HL-60 (cell line): ENCODE measurements at regions not wholly inside any gene's neighbourhood (a gene's known extent, or its start where the extent isn't known, plus 50 kb on each side); places are given as distances from the start of the nearest gene placed in this dataset.

Experiments
- DNase-seq, 2 experiments: peaks; one replicate each; pipeline ENCODE4 v3.0.0-alpha.2; 2010 to 2020; ENCODE audit warnings: low read depth in 1 of 2, low spot score in 1 of 2
- H3K27ac ChIP-seq: fragments of 250-450 bp; sonication (Bioruptor Pico); replicated peaks from 2 replicates; pipeline ENCODE4 v1.5.1; 2020; ENCODE audit warnings: mild to moderate bottlenecking, moderate library complexity
- H3K27me3 ChIP-seq: fragments of 250-450 bp; sonication (Bioruptor Pico); 2 replicates; pipeline ENCODE4 v1.5.1; 2021; ENCODE audit warnings: mild to moderate bottlenecking, moderate library complexity; ENCODE audit not compliant: insufficient read depth, poor library complexity, severe bottlenecking
- H3K4me3 ChIP-seq: replicated peaks from 2 replicates; pipeline ENCODE4 v1.5.1; 2011; ENCODE audit warnings: mild to moderate bottlenecking, control low read depth, low read length; ENCODE audit not compliant: insufficient read depth
- CTCF ChIP-seq: IDR thresholded peaks from one replicate; pipeline ENCODE4 v1.5.1; 2011; ENCODE audit warnings: low read length, control low read depth, inconsistent platforms; ENCODE audit not compliant: insufficient read depth
- GABPA ChIP-seq: IDR thresholded peaks from 2 replicates; pipeline ENCODE4 v1.6.1; 2012; ENCODE audit warnings: low read depth
- POLR2AphosphoS5 ChIP-seq: IDR thresholded peaks from 2 replicates; pipeline ENCODE4 v1.6.1; 2012; ENCODE audit warnings: low read depth
- REST ChIP-seq: IDR thresholded peaks from 2 replicates; pipeline ENCODE4 v1.6.1; 2012; ENCODE audit warnings: low read depth; ENCODE audit not compliant: insufficient replicate concordance
- SPI1 ChIP-seq: IDR thresholded peaks from 2 replicates; pipeline ENCODE4 v1.6.1; 2012; ENCODE audit warnings: low read depth, mild to moderate bottlenecking, borderline replicate concordance

- no peaks in the 10 kb centered on the region for H3K27me3 ChIP-seq
- no peak overlapping the region for H3K4me3 ChIP-seq
- TF ChIP-seq POLR2AphosphoS5, result no peak
- TF ChIP-seq SPI1, result no peak
- no peak for TF ChIP-seq GABPA
- TF ChIP-seq REST, result no peak
- H3K27ac ChIP-seq, result no peak overlapping the region
- no peak for DNase-seq
Measured at GRCh38 chr2:193112986-193113385, 918.3 kb upstream of the TMEFF2 start.

GRCh38 chr2:193103064-193103463 is 908.3 kb upstream of the TMEFF2 start:
- TF ChIP-seq GABPA (no peak), REST (no peak), SPI1 (no peak), CTCF (no peak), POLR2AphosphoS5 (no peak)
- DNase-seq, result no peak
- H3K27ac ChIP-seq, result no peak overlapping the region
- H3K27me3 ChIP-seq, result no peaks in the 10 kb centered on the region
- no peak overlapping the region for H3K4me3 ChIP-seq

- H3K27ac ChIP-seq, result no peak overlapping the region
- no peak overlapping the region for H3K4me3 ChIP-seq
- no peak for DNase-seq
- TF ChIP-seq POLR2AphosphoS5 (no peak), SPI1 (no peak), GABPA (no peak), REST (no peak), CTCF (no peak)
- no peaks in the 10 kb centered on the region for H3K27me3 ChIP-seq
Measured at GRCh38 chr2:193101591-193101990, 906.9 kb upstream of the TMEFF2 start.

- H3K27me3 ChIP-seq, result no peaks in the 10 kb centered on the region
- H3K4me3 ChIP-seq, result no peak overlapping the region
- TF ChIP-seq SPI1 (no peak), CTCF (no peak), GABPA (no peak), REST (no peak), POLR2AphosphoS5 (no peak)
- no peak for DNase-seq
- no peak overlapping the region for H3K27ac ChIP-seq
Measured at GRCh38 chr2:193088026-193088425, 893.3 kb upstream of the TMEFF2 start.
